Spleen (tissue), 11 donors: ENCODE measurements at regions not wholly inside any gene's neighbourhood (a gene's known extent, or its start where the extent isn't known, plus 50 kb on each side); places are given as distances from the start of the nearest gene placed in this dataset.

Experiments
- DNase-seq: peaks from one replicate; pipeline ENCODE4 v3.0.0-alpha.2; 2020
- H3K27ac ChIP-seq, 8 donors: fragments of 200-600 bp; sonication (generic) in 7 of 8; 1 replicate in 4 of 8; 2 replicates in 4 of 8; pipeline versions ENCODE4 v1.5.0 to v1.8.0; 2016 to 2021; ENCODE audit warnings: inconsistent platforms in 4 of 8, mild to moderate bottlenecking in 4 of 8, moderate library complexity in 1 of 8
- H3K27me3 ChIP-seq, 7 donors: fragments of 200-600 bp; sonication (generic) in 6 of 7; replicated peaks in 1 of 7; 1 replicate in 4 of 7; 2 replicates in 3 of 7; pipeline versions ENCODE4 v1.5.0 to v1.8.0; 2016 to 2021; ENCODE audit warnings: inconsistent platforms in 3 of 7, mild to moderate bottlenecking in 1 of 7
- H3K36me3 ChIP-seq, 6 donors: fragments of 200-600 bp; sonication (generic) in 5 of 6; 1 replicate in 4 of 6; 2 replicates in 2 of 6; pipeline versions ENCODE4 v1.5.0 to v1.8.0; 2016 to 2021; ENCODE audit warnings: inconsistent platforms in 2 of 6
- H3K4me1 ChIP-seq, 6 donors: fragments of 200-600 bp; sonication (generic) in 5 of 6; 1 replicate in 3 of 6; 2 replicates in 3 of 6; pipeline versions ENCODE4 v1.5.0 to v1.8.0; 2016 to 2021; ENCODE audit warnings: inconsistent platforms in 3 of 6
- H3K4me3 ChIP-seq, 8 donors: fragments of 200-600 bp; sonication (generic) in 7 of 8; 1 replicate in 4 of 8; 2 replicates in 4 of 8; pipeline versions ENCODE4 v1.5.0 to v1.8.0; 2016 to 2021; ENCODE audit warnings: inconsistent platforms in 4 of 8, mild to moderate bottlenecking in 4 of 8, moderate library complexity in 2 of 8
- H3K9me3 ChIP-seq, 8 donors: fragments of 200-600 bp; sonication (generic) in 7 of 8; 1 replicate in 4 of 8; 2 replicates in 4 of 8; pipeline versions ENCODE4 v1.5.0 to v1.8.0; 2016 to 2021; ENCODE audit warnings: inconsistent platforms in 4 of 8
- CTCF ChIP-seq, 11 experiments: fragments of 200-600 bp in 7 of 11; fragments of 450-650 bp in 4 of 11; sonication (generic) in 4 of 11; IDR thresholded peaks in 8 of 11; conservative IDR thresholded peaks in 3 of 11; 1 replicate in 7 of 11; 2 replicates in 4 of 11; pipeline versions ENCODE4 v1.4.0 to v1.8.0; 2016 to 2021; ENCODE audit warnings: antibody characterized with exemption in 11 of 11, inconsistent platforms in 4 of 11, mild to moderate bottlenecking in 1 of 11
- POLR2A ChIP-seq, 3 donors: fragments of 450-650 bp; IDR thresholded peaks; one replicate each; pipeline ENCODE4 v1.5.1; 2017; ENCODE audit warnings: antibody characterized with exemption in 3 of 3, mild to moderate bottlenecking in 1 of 3
- POLR2AphosphoS5 ChIP-seq, 3 donors: sonication (generic); formaldehyde crosslinking; IDR thresholded peaks; one replicate each; pipeline ENCODE4 v1.5.1; 2017; ENCODE audit warnings: antibody characterized with exemption in 3 of 3
- WGBS, 5 donors: extraction: QIAGEN DNeasy Blood & Tissue Kit in 3 of 5; methylation state at CpG; one replicate each; pipeline versions ENCODE4 v1.1.5 to v1.1.7; 2013 to 2018; 5-methylcytosine and 5-hydroxymethylcytosine counted together
- intact Hi-C: fragments of 100-400 bp; cut with DNase I; formaldehyde crosslinking; loops from one replicate; pipeline ENCODE4 v1.15.0; 2023; ENCODE audit warnings: low total_unique reads
- donor health status: healthy with polysubstance abuse.
- donor health status: DM: no; HTN: no; CAD: no; lungs with moderate emphysema.
- donor health status: DM: no; HTN: no; CAD: no.
- donor health status: Bipolar disorder and iron deficiency.
- donor health status: healthy.
- donor health status: DM: no; HTN: no; CAD: no.
- donor health status: DM: yes; HTN: yes; CAD: no.

DNA sequence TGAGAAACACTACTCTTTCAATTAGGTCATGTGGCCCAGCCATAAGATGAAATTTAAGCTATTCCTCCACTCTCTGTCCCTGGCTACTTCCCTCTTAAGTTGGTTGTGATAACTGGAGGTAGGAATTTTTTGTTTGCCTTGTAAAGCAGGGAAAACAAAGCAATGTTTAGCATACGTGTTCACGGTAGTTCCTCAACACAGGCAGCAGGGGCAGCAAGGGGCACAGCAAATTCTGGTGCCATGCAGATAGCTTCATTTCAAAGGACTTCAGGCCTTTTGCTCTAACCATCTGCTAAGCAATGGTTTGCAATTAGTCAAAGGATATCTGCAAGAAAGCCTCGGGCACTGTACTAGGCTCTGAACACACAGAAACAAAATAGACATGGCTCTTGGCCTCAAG, 330.2 kb downstream of the ZIC3 start:
- H3K36me3 ChIP-seq: no peaks in the 10 kb centered on the region
- no peak for TF ChIP-seq CTCF (IDR thresholded peaks at IDR 0.05 in 8 of 11, conservative IDR thresholded peaks at IDR 0.05 in 3 of 11)
- no peak for TF ChIP-seq POLR2A (IDR thresholded peaks at IDR 0.05)
- TF ChIP-seq POLR2AphosphoS5 (IDR thresholded peaks at IDR 0.05): no peak
- intact Hi-C loops: no loop called here
- H3K27me3 ChIP-seq: no peaks in the 10 kb centered on the region
- no peak overlapping the region for H3K4me3 ChIP-seq
- 35 to 73% (median 64%) methylated on average over 3 of the region's 3 CpGs for WGBS, 5 donors
- H3K4me1 ChIP-seq: no peaks in the 10 kb centered on the region
- no peak overlapping the region for H3K27ac ChIP-seq
- H3K9me3 ChIP-seq: peaks cover 0 to 7% (median 0%) of the 10 kb centered on the region in 8 donors
- no peak for DNase-seq

DNA sequence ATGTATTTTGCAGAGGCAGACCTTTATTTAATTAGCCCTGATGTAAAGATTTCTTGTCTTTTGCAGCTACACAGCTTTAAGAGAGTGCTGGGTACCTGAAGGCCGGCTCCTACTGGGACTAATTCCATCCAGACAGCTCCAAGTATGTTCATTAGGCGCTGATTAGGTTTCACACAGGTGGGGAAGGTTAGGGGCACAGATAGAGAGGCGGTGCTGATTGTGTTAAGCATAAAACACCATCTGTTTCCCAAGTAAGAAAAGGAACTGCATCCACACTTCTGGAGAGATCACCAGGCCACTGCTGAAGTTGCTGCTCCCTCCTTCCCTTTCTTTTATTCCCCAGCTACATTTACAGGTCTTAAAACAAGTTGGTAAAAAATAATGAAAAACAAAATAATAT, 349.5 kb downstream of the ZIC3 start:
- Histone ChIP-seq H3K4me3 (no peak overlapping the region), H3K4me1 (no peaks in the 10 kb centered on the region), H3K36me3 (no peaks in the 10 kb centered on the region), H3K9me3 (no peaks in the 10 kb centered on the region), H3K27ac (no peak overlapping the region), H3K27me3 (no peaks in the 10 kb centered on the region)
- DNase-seq: no peak
- 26 to 47% (median 32%) methylated on average over 3 of the region's 3 CpGs for WGBS, 5 donors
- TF ChIP-seq CTCF (IDR thresholded peaks at IDR 0.05 in 8 of 11, conservative IDR thresholded peaks at IDR 0.05 in 3 of 11): no peak
- TF ChIP-seq POLR2A (IDR thresholded peaks at IDR 0.05): no peak
- TF ChIP-seq POLR2AphosphoS5 (IDR thresholded peaks at IDR 0.05): no peak
- intact Hi-C loops: no loop called here

DNA sequence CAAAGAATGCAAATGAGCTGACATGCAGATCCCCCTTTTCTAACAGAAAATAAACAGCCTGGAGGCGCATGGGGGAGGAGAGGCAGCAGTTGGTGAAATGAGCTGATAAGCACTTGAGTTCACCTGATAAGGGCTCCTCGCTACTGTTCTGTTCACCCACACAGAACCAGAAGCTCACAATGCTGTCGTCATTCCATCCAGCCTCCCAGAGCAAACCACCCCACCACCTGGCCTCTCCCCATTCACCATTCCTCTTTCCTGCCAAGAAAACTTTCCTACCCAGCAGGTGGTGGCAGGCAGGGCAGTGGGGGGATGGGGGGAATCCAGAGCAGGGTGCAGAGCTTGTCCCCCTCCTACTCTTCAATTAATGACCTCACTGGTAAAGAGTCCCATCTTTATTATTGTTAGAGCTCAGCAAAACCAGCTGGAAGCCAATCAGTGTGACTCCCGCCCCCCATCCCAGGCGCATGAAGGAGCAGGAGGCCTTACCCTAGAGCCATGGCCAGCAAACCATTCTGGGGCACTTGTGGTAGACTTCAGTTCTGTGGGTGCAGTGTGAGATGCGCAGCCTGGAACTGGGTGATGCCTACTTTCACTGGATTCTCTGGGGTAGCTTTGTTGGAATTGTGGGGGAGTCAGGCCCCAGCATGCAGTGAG, 350.3 kb downstream of the ZIC3 start:
- H3K27me3 ChIP-seq: no peaks in the 10 kb centered on the region
- H3K27ac ChIP-seq: no peak overlapping the region
- no peak overlapping the region for H3K4me3 ChIP-seq
- no peak for TF ChIP-seq POLR2AphosphoS5 (IDR thresholded peaks at IDR 0.05)
- no peak for TF ChIP-seq CTCF (IDR thresholded peaks at IDR 0.05 in 8 of 11, conservative IDR thresholded peaks at IDR 0.05 in 3 of 11)
- TF ChIP-seq POLR2A (IDR thresholded peaks at IDR 0.05): no peak
- no peaks in the 10 kb centered on the region for H3K9me3 ChIP-seq
- DNase-seq: no peak
- H3K36me3 ChIP-seq: no peaks in the 10 kb centered on the region
- intact Hi-C loops: no loop called here
- WGBS, 5 donors: 33 to 65% (median 55%) methylated on average over 3 to 6 of the region's 6 CpGs
- no peaks in the 10 kb centered on the region for H3K4me1 ChIP-seq

GRCh38 chrX:137926090-137926489, 360.2 kb downstream of the ZIC3 start:
- no peaks in the 10 kb centered on the region for H3K36me3 ChIP-seq
- no peaks in the 10 kb centered on the region for H3K27me3 ChIP-seq
- H3K9me3 ChIP-seq: no peaks in the 10 kb centered on the region
- no peak overlapping the region for H3K4me3 ChIP-seq
- DNase-seq: no peak
- TF ChIP-seq CTCF (IDR thresholded peaks at IDR 0.05 in 8 of 11, conservative IDR thresholded peaks at IDR 0.05 in 3 of 11) (no peak), POLR2A (IDR thresholded peaks at IDR 0.05) (no peak), POLR2AphosphoS5 (IDR thresholded peaks at IDR 0.05) (no peak)
- no peak overlapping the region for H3K27ac ChIP-seq
- H3K4me1 ChIP-seq: no peaks in the 10 kb centered on the region
- intact Hi-C loops: no loop called here
- WGBS, 5 donors: 22 to 52% (median 25%) methylated on average over 1 of the region's 1 CpG
